H1 (cell line): ENCODE measurements at regions not wholly inside any gene's neighbourhood (a gene's known extent, or its start where the extent isn't known, plus 50 kb on each side); places are given as distances from the start of the nearest gene placed in this dataset.
"Not testable (repeated sequence)": the region's sequence is repeated elsewhere in the genome, so short reads cannot be mapped to it uniquely, and the experiment has no call there.

ENCODE experiments used
- CTCF ChIA-PET: fragments of 300-600 bp; sonication (Branson Sonifier 250); formaldehyde crosslinking; loops from one replicate; lab custom pipeline; 2021; ENCODE audit not compliant: partially characterized antibody; lab: Charles Lee
- POLR2A ChIA-PET: fragments of 300-600 bp; sonication (Branson Sonifier 250); formaldehyde crosslinking; loops from one replicate; lab custom pipeline; 2021; ENCODE audit warnings: inconsistent platforms; ENCODE audit not compliant: partially characterized antibody; lab: Charles Lee
- DNase-seq, 2 experiments: peaks; one replicate each; pipeline versions ENCODE4 v3.0.0 to v3.0.0-alpha.2; 2010 to 2022; ENCODE audit warnings: low spot score in 2 of 2, low read depth in 1 of 2, mixed read lengths in 1 of 2
- FAIRE-seq: peaks from 2 replicates; lab custom pipeline; 2011; peaks lifted over from hg19 to GRCh38; lab: Jason Lieb, UNC
- H2AFZ ChIP-seq: 2 replicates; pipeline ENCODE4 v1.8.1; 2012; ENCODE audit warnings: low read length, inconsistent platforms
- H2AK5ac ChIP-seq: 2 replicates; pipeline ENCODE4 v1.6.1; 2013; ENCODE audit warnings: low read depth, low read length
- H2BK120ac ChIP-seq: replicated peaks from 2 replicates; pipeline ENCODE3; 2013; ENCODE audit warnings: low read depth, low read length, inconsistent platforms
- H2BK12ac ChIP-seq: 2 replicates; pipeline ENCODE4 v1.6.1; 2013; ENCODE audit warnings: low read depth, low read length
- H2BK15ac ChIP-seq: 2 replicates; pipeline ENCODE4 v1.6.1; 2013; ENCODE audit warnings: low read length
- H2BK20ac ChIP-seq: 2 replicates; pipeline ENCODE4 v1.6.1; 2013; ENCODE audit warnings: low read length
- H2BK5ac ChIP-seq: 2 replicates; pipeline ENCODE4 v1.6.1; 2013; ENCODE audit warnings: low read depth, low read length
- H3K14ac ChIP-seq: 2 replicates; pipeline ENCODE4 v1.6.1; 2013; ENCODE audit warnings: inconsistent platforms; ENCODE audit not compliant: insufficient read length
- H3K18ac ChIP-seq: 2 replicates; pipeline ENCODE4 v1.6.1; 2013; ENCODE audit warnings: low read length; ENCODE audit errors: extremely low read depth
- H3K23ac ChIP-seq: 2 replicates; pipeline ENCODE4 v1.6.1; 2013; ENCODE audit warnings: inconsistent platforms; ENCODE audit not compliant: insufficient read length
- H3K23me2 ChIP-seq: 2 replicates; pipeline ENCODE4 v1.6.1; 2013; ENCODE audit warnings: low read depth, low read length
- H3K27ac ChIP-seq: 2 replicates; pipeline ENCODE4 v1.6.1; 2011; ENCODE audit warnings: low read depth, low read length, inconsistent platforms
- H3K27me3 ChIP-seq, 4 experiments: replicated peaks in 1 of 4; 1 replicate in 1 of 4; 2 replicates in 3 of 4; pipeline versions ENCODE4 v1.6.1 to v1.8.1; 2011 to 2013; ENCODE audit warnings: low read length in 3 of 4, mild to moderate bottlenecking in 3 of 4, inconsistent platforms in 2 of 4, mixed read lengths in 2 of 4, moderate library complexity in 1 of 4; ENCODE audit not compliant: control insufficient read depth in 3 of 4, insufficient read depth in 3 of 4; ENCODE audit errors: extremely low read depth in 1 of 4
- H3K36me3 ChIP-seq, 4 experiments: 2 replicates each; pipeline versions ENCODE4 v1.6.1 to v1.8.1; 2011 to 2013; ENCODE audit warnings: mild to moderate bottlenecking in 4 of 4, low read length in 3 of 4, moderate library complexity in 2 of 4, control low read depth in 1 of 4, inconsistent platforms in 1 of 4; ENCODE audit not compliant: insufficient read depth in 4 of 4, control insufficient read depth in 2 of 4
- H3K4ac ChIP-seq: replicated peaks from 2 replicates; pipeline ENCODE3; 2013; ENCODE audit warnings: low read length, low read depth, mixed read lengths, inconsistent platforms; ENCODE audit not compliant: insufficient read length
- H3K4me1 ChIP-seq, 4 experiments: replicated peaks in 1 of 4; 1 replicate in 1 of 4; 2 replicates in 3 of 4; pipeline versions ENCODE4 v1.6.1 to v1.8.1; 2011 to 2013; ENCODE audit warnings: low read length in 3 of 4, inconsistent platforms in 2 of 4, mixed read lengths in 1 of 4; ENCODE audit not compliant: insufficient read depth in 4 of 4, control insufficient read depth in 3 of 4
- H3K4me2 ChIP-seq, 2 experiments: 2 replicates each; pipeline versions ENCODE4 v1.6.1 to v1.8.1; 2011 to 2013; ENCODE audit warnings: low read depth in 2 of 2, low read length in 2 of 2, control low read depth in 1 of 2, inconsistent platforms in 1 of 2, mild to moderate bottlenecking in 1 of 2; ENCODE audit not compliant: insufficient read depth in 1 of 2
- H3K4me3 ChIP-seq, 4 experiments: fragments of 200-600, 300-600 bp in 1 of 4; sonication (generic), shearing (Covaris generic), sonication (Bioruptor Twin) in 1 of 4; 2 replicates each; pipeline versions ENCODE4 v1.5.1 to v1.8.1; 2011 to 2016; ENCODE audit warnings: low read length in 4 of 4, low read depth in 3 of 4, control low read depth in 2 of 4, inconsistent platforms in 2 of 4, mild to moderate bottlenecking in 2 of 4, mixed read lengths in 1 of 4, moderate library complexity in 1 of 4; ENCODE audit not compliant: insufficient read depth in 2 of 4; ENCODE audit errors: extremely low read depth in 1 of 4
- H3K56ac ChIP-seq: replicated peaks from 2 replicates; pipeline ENCODE3; 2013; ENCODE audit warnings: low read depth, mild to moderate bottlenecking, mixed read lengths, low read length, inconsistent platforms; ENCODE audit not compliant: insufficient read length
- H3K79me1 ChIP-seq: 2 replicates; pipeline ENCODE4 v1.6.1; 2013; ENCODE audit warnings: low read depth, low read length, control low read depth
- H3K79me2 ChIP-seq, 2 experiments: 2 replicates each; pipeline versions ENCODE4 v1.6.1 to v1.8.1; 2012 to 2013; ENCODE audit warnings: low read length in 2 of 2, mild to moderate bottlenecking in 2 of 2, inconsistent platforms in 1 of 2; ENCODE audit not compliant: insufficient read depth in 2 of 2, control insufficient read depth in 1 of 2
- H3K9ac ChIP-seq, 4 experiments: replicated peaks in 1 of 4; 1 replicate in 1 of 4; 2 replicates in 3 of 4; pipeline versions ENCODE4 v1.6.1 to v1.8.1; 2011 to 2013; ENCODE audit warnings: low read depth in 3 of 4, low read length in 3 of 4, control low read depth in 2 of 4, mild to moderate bottlenecking in 2 of 4, moderate library complexity in 2 of 4, inconsistent platforms in 1 of 4; ENCODE audit errors: extremely low read depth in 1 of 4
- H3K9me3 ChIP-seq, 2 experiments: 2 replicates each; pipeline versions ENCODE4 v1.6.1 to v1.8.1; 2012 to 2013; ENCODE audit warnings: mild to moderate bottlenecking in 2 of 2, moderate library complexity in 2 of 2, control low read depth in 1 of 2, inconsistent platforms in 1 of 2, low read depth in 1 of 2, low read length in 1 of 2, mixed read lengths in 1 of 2; ENCODE audit not compliant: insufficient read depth in 2 of 2
- H4K20me1 ChIP-seq, 2 experiments: replicated peaks in 1 of 2; 2 replicates each; pipeline versions ENCODE3 to v1.8.1; 2011 to 2013; ENCODE audit warnings: inconsistent platforms in 2 of 2, low read length in 2 of 2, mild to moderate bottlenecking in 1 of 2; ENCODE audit not compliant: insufficient read depth in 2 of 2, control insufficient read depth in 1 of 2
- H4K5ac ChIP-seq: 2 replicates; pipeline ENCODE4 v1.6.1; 2013; ENCODE audit warnings: low read length, low read depth, mixed read lengths, inconsistent platforms; ENCODE audit not compliant: insufficient read length
- H4K8ac ChIP-seq: 2 replicates; pipeline ENCODE4 v1.8.0; 2013; ENCODE audit warnings: mild to moderate bottlenecking, moderate library complexity, low read length, inconsistent platforms; ENCODE audit not compliant: insufficient read depth; ENCODE audit errors: extremely low read depth
- H4K91ac ChIP-seq: replicated peaks from 2 replicates; pipeline ENCODE3; 2013; ENCODE audit warnings: low read length, mixed read lengths, inconsistent platforms; ENCODE audit not compliant: insufficient read length
- RAD21 ChIP-seq, 2 experiments: IDR thresholded peaks in 1 of 2; conservative IDR thresholded peaks in 1 of 2; 2 replicates each; pipeline ENCODE4 v1.6.1; 2011; ENCODE audit warnings: low read depth in 2 of 2, low read length in 2 of 2, improper control_type of control experiment in 1 of 2, inconsistent platforms in 1 of 2, mild to moderate bottlenecking in 1 of 2, moderate library complexity in 1 of 2
- WGBS, 2 experiments: shearing (Covaris generic) in 1 of 2; methylation state at CpG; one replicate each; pipeline versions ENCODE4 v1.1.6 to v1.1.7; 2013 to 2015; ENCODE audit warnings: low lambda C conversion rate in 2 of 2, mixed read lengths in 2 of 2, inconsistent platforms in 1 of 2, low coverage in 1 of 2, missing lambda C conversion rate in 1 of 2; ENCODE audit not compliant: insufficient replicate concordance in 2 of 2, insufficient coverage in 1 of 2, insufficient read length in 1 of 2; ENCODE audit errors: extremely low coverage in 1 of 2, missing lambda C conversion rate in 1 of 2; 5-methylcytosine and 5-hydroxymethylcytosine counted together
- TF ChIP-seq, protein P1 (sequence below), 3 experiments: IDR thresholded peaks; 1 replicate in 2 of 3; 2 replicates in 1 of 3; pipeline versions ENCODE4 v1.5.1 to v1.6.1; 2011; ENCODE audit warnings: low read length in 3 of 3, mild to moderate bottlenecking in 3 of 3, inconsistent platforms in 2 of 3, low read depth in 1 of 3, moderate library complexity in 1 of 3; ENCODE audit not compliant: insufficient read depth in 1 of 3; ENCODE audit errors: control extremely low read depth in 1 of 3

DNA sequence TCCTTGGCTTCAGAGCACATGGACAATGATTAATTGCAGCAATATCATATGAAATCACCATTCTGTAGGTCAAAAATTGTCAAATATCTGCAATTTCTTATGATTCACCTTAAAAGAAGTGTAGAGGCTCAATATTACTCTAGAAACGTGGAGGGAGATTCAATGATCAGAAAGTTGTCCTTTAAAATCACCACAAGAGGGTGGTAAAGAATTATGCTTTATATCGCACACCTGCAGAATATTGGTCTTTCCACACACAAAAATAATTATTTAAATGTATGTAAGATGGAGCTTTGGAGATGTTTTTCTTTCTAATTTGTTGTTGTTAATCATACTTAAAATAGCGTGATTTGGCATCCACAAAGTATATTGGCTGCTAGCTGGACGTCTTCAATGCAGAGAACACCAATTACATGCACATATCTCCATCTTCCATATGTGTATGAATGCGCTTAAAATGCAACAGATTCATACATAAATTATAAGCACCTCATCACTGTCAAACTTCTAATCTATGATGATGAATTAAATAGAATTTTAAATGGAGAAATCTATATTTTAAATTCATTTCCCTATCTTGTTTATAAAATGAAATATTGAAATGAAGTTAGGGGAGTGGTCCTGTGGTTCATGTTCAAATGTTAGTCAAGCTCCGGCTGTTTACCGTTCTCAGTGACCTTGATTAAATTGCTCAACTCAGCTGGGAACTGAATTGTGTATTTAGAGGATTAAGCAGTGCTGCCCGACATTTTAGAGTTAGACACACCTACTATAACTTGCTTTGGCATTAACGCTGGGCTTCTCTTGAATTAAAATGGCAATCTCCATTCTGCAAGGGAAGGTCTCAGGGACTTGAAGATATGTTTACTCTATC lies 153.5 kb upstream of the CHL1 start:
- H2BK12ac ChIP-seq, H3K36me3 ChIP-seq, H3K18ac ChIP-seq, DNase-seq, FAIRE-seq, H4K20me1 ChIP-seq, H4K8ac ChIP-seq, H3K4me1 ChIP-seq, H3K4me2 ChIP-seq, H3K27me3 ChIP-seq, H3K9me3 ChIP-seq, POLR2A ChIA-PET, H2AFZ ChIP-seq, H3K79me1 ChIP-seq, H3K23me2 ChIP-seq, H3K4ac ChIP-seq, H3K14ac ChIP-seq, H2BK5ac ChIP-seq, H2BK120ac ChIP-seq, H2BK20ac ChIP-seq, H4K91ac ChIP-seq, H4K5ac ChIP-seq, H3K79me2 ChIP-seq, H2BK15ac ChIP-seq, H3K56ac ChIP-seq, H3K27ac ChIP-seq, H3K23ac ChIP-seq, H3K4me3 ChIP-seq, H3K9ac ChIP-seq, H2AK5ac ChIP-seq: not testable (repeated sequence)
- CTCF ChIA-PET, result interaction anchor here (0.6 to 6.7 kb wide), 12 partner anchors 10 to 335 kb away, joined by 3 to 70 read pairs (median 4); no protein-coding TSS in a partner anchor
- WGBS, 2 experiments, result 69% methylated on average over 9 of the region's 9 CpGs; no CpG with 5 or more reads in 1 of the 2 experiments
- TF ChIP-seq RAD21 (IDR thresholded peaks at IDR 0.05 in 1 of 2, conservative IDR thresholded peaks at IDR 0.05 in 1 of 2; ENCODE audit: low read depth in 2 of 2, low read length in 2 of 2), result peak; percentile 61 to 72
- TF ChIP-seq, protein P1, sequence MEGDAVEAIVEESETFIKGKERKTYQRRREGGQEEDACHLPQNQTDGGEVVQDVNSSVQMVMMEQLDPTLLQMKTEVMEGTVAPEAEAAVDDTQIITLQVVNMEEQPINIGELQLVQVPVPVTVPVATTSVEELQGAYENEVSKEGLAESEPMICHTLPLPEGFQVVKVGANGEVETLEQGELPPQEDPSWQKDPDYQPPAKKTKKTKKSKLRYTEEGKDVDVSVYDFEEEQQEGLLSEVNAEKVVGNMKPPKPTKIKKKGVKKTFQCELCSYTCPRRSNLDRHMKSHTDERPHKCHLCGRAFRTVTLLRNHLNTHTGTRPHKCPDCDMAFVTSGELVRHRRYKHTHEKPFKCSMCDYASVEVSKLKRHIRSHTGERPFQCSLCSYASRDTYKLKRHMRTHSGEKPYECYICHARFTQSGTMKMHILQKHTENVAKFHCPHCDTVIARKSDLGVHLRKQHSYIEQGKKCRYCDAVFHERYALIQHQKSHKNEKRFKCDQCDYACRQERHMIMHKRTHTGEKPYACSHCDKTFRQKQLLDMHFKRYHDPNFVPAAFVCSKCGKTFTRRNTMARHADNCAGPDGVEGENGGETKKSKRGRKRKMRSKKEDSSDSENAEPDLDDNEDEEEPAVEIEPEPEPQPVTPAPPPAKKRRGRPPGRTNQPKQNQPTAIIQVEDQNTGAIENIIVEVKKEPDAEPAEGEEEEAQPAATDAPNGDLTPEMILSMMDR (IDR thresholded peaks at IDR 0.05; ENCODE audit: control extremely low read depth in 1 of 3, insufficient read depth in 1 of 3, low read depth in 1 of 3, low read length in 3 of 3), result peak in 2 of 3 experiments; percentile 19 to 29; a peak in 2 of 4 replicates
